OCI-LY7 (cell line): ENCODE measurements at regions not wholly inside any gene's neighbourhood (a gene's known extent, or its start where the extent isn't known, plus 50 kb on each side); places are given as distances from the start of the nearest gene placed in this dataset.
A peak's percentile ranks its signal among the peaks of the same experiment; 100 is the strongest.
"Not testable (repeated sequence)": the region's sequence is repeated elsewhere in the genome, so short reads cannot be mapped to it uniquely, and the experiment has no call there.

ENCODE experiments used
- BruUV-seq: library from RNA; stranded (reverse); fragments of 400-500 nt; replicated peaks from 2 replicates; lab custom pipeline; 2021; lab: Mats Ljungman, UMichigan
- CTCF ChIA-PET: fragments of 300-600 bp; sonication (Branson Sonifier 250); formaldehyde crosslinking; loops from one replicate; lab custom pipeline; 2022; ENCODE audit warnings: antibody characterized with exemption; ENCODE audit not compliant: unreplicated experiment; lab: Charles Lee
- POLR2A ChIA-PET: fragments of 300-600 bp; sonication (Branson Sonifier 250); formaldehyde crosslinking; loops from one replicate; lab custom pipeline; 2022; ENCODE audit warnings: antibody characterized with exemption; lab: Charles Lee
- DNase-seq: peaks from one replicate; pipeline ENCODE4 v3.0.0-alpha.2; 2015; ENCODE audit warnings: low spot score
- H2AFZ ChIP-seq: fragments of 200-600 bp; sonication (generic), shearing (Covaris generic); 2 replicates; pipeline ENCODE4 v1.6.1; 2014; ENCODE audit warnings: mild to moderate bottlenecking, antibody characterized with exemption, low read length, moderate library complexity
- H3K27ac ChIP-seq: fragments of 200-600 bp; sonication (generic); 2 replicates; pipeline ENCODE4 v1.5.1; 2014; ENCODE audit warnings: mixed run types, low read depth, mild to moderate bottlenecking, moderate library complexity, low read length, inconsistent platforms; ENCODE audit not compliant: poor library complexity, severe bottlenecking
- H3K36me3 ChIP-seq: fragments of 200-600 bp; sonication (generic); 2 replicates; pipeline ENCODE4 v1.6.1; 2014; ENCODE audit warnings: mild to moderate bottlenecking, antibody characterized with exemption, low read length, moderate library complexity, mixed read lengths; ENCODE audit not compliant: insufficient read depth
- H3K4me1 ChIP-seq: fragments of 200-600 bp; sonication (generic); 2 replicates; pipeline ENCODE4 v1.5.1; 2014; ENCODE audit warnings: mild to moderate bottlenecking, low read length; ENCODE audit not compliant: insufficient read depth, poor library complexity, severe bottlenecking
- H3K4me2 ChIP-seq: fragments of 200-600 bp; sonication (generic); 2 replicates; pipeline ENCODE4 v1.6.1; 2014; ENCODE audit warnings: mild to moderate bottlenecking, low read length
- H3K4me3 ChIP-seq: fragments of 200-600 bp; sonication (generic); 2 replicates; pipeline ENCODE4 v1.5.1; 2014; ENCODE audit warnings: mild to moderate bottlenecking, low read depth, low read length; ENCODE audit not compliant: poor library complexity, severe bottlenecking
- H3K79me2 ChIP-seq: fragments of 200-600 bp; sonication (generic); 2 replicates; pipeline ENCODE4 v1.6.1; 2016; ENCODE audit warnings: low read depth, mild to moderate bottlenecking, low read length, moderate library complexity, mixed read lengths; ENCODE audit not compliant: insufficient read depth
- H3K9me2 ChIP-seq: fragments of 200-600 bp; sonication (generic); 2 replicates; pipeline ENCODE4 v1.6.1; 2016; ENCODE audit warnings: mild to moderate bottlenecking, low read length, mixed read lengths; ENCODE audit not compliant: insufficient read depth
- H3K9me3 ChIP-seq: fragments of 200-600 bp; sonication (generic); 2 replicates; pipeline ENCODE4 v1.6.1; 2014; ENCODE audit warnings: mild to moderate bottlenecking, mixed run types, low read length, mixed read lengths
- H4K20me1 ChIP-seq: fragments of 200-600 bp; sonication (generic); 2 replicates; pipeline ENCODE4 v1.6.1; 2014; ENCODE audit warnings: mild to moderate bottlenecking, antibody characterized with exemption, low read length, moderate library complexity, mixed read lengths; ENCODE audit not compliant: insufficient read depth
- EZH2phosphoT487 ChIP-seq: fragments of 200-600 bp; sonication (generic); IDR thresholded peaks from 2 replicates; pipeline ENCODE4 v1.6.1; 2018; ENCODE audit warnings: low read depth, borderline replicate concordance, mild to moderate bottlenecking, mixed run types, antibody characterized with exemption, low read length, moderate library complexity, mixed read lengths
- intact Hi-C: fragments of 100-400 bp; cut with micrococcal nuclease; formaldehyde crosslinking; loops from one replicate; pipeline ENCODE4 v1.10.0; 2022; ENCODE audit not compliant: unreplicated experiment
- TF ChIP-seq, protein P1 (sequence below): fragments of 200-600 bp; sonication (generic); conservative IDR thresholded peaks from 2 replicates; pipeline ENCODE4 v1.5.1; 2014; ENCODE audit warnings: mild to moderate bottlenecking, antibody characterized with exemption, low read length, moderate library complexity, mixed read lengths

DNA sequence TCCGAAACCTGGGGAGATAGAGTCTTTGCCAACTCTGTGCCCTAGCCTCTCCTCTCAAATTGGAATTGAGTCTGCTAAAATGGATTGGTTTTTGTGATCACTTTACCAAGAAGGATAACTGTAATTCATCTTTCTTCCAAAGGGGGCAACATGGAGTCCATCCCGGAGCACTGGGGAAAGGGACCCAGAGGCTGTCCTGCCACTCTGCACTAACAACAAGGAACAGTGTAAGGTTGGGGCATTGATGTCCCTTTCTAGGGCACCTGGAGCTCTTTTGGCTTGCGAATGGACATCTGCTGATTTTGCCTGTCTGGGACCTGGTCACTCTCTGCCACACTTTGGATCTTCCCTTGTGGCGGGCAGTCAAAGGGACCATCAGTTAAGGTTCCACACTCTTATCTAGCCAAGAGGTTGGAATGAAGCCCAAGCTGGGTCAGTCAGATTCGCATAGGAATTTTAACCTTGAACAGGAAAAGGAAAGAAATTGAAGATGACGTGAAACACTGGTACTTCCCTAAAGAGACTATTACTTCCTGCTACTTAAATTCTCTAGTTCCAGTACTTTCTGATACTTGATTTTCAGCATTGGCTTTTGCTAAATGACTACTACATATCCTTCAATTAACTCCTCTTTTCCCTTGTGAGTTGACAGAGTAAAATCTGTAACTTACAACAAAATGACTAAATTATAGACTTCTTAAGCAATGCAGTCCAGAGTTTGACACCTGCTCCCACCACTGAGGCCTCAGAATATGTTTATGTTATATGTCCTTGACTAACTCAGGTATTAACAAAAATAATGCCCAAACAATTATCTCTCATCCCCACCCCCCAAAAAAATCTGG, 64.7 kb upstream of the KLF7 start:
- TF ChIP-seq, protein P1, sequence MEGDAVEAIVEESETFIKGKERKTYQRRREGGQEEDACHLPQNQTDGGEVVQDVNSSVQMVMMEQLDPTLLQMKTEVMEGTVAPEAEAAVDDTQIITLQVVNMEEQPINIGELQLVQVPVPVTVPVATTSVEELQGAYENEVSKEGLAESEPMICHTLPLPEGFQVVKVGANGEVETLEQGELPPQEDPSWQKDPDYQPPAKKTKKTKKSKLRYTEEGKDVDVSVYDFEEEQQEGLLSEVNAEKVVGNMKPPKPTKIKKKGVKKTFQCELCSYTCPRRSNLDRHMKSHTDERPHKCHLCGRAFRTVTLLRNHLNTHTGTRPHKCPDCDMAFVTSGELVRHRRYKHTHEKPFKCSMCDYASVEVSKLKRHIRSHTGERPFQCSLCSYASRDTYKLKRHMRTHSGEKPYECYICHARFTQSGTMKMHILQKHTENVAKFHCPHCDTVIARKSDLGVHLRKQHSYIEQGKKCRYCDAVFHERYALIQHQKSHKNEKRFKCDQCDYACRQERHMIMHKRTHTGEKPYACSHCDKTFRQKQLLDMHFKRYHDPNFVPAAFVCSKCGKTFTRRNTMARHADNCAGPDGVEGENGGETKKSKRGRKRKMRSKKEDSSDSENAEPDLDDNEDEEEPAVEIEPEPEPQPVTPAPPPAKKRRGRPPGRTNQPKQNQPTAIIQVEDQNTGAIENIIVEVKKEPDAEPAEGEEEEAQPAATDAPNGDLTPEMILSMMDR, result peak; percentile 74
- TF ChIP-seq EZH2phosphoT487, result no peak
- ChIA-PET POLR2A (no interaction called here), CTCF (no interaction called here)
- H3K4me2 ChIP-seq, result no peak overlapping the region
- H3K79me2 ChIP-seq, result no peaks in the 10 kb centered on the region
- DNase-seq, result peak; percentile 27
- BruUV-seq, result no TSS peak
- no peaks in the 10 kb centered on the region for H3K9me2 ChIP-seq
- H3K27ac ChIP-seq, result no peak overlapping the region
- no peak overlapping the region for H2AFZ ChIP-seq
- no peaks in the 10 kb centered on the region for H3K4me1 ChIP-seq
- no peaks in the 10 kb centered on the region for H3K36me3 ChIP-seq
- H3K9me3 ChIP-seq, result no peaks in the 10 kb centered on the region
- intact Hi-C loops, result no loop called here
- no peak overlapping the region for H3K4me3 ChIP-seq
- no peaks in the 10 kb centered on the region for H4K20me1 ChIP-seq

DNA sequence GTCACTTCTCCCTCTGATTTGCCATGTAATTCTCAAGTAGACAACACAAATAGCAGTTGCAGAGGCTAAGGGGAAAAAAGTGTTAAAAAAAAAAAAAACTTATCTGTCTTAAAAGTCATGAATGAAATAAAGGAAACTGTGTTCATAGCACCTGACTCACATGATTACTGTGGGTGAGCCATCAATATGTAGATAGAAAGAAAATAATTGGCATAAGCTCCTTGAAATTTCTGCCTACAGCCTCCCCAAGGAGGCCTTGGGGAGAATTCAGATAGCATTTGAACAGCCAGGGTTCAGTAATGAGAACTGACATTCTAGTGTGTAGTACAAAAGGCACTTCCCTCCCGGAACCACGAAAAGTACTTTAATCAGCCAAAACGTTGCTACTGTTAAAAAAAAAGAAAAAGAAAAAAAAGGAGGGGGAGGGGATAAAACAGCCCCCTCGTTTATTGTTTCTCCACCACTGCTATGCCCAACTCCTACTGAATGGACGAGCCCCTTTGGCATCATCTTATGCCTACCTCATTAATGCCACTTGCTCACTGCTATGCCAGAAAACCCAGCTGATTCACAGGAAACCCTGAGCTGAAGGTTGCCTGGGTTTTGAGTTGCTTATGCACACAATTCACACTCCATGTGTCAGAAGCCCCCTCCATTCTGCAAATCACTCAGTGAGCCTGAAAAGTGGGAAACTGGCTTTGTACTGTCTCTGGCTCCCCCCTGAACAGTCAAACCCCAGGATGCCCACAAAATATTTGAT, 65.5 kb upstream of the KLF7 start:
- DNase-seq, result no peak
- intact Hi-C loops, result no loop called here
- Histone ChIP-seq H4K20me1 (no peaks in the 10 kb centered on the region), H3K4me2 (no peak overlapping the region), H3K9me2 (no peaks in the 10 kb centered on the region), H3K4me3 (no peak overlapping the region), H3K79me2 (no peaks in the 10 kb centered on the region), H3K27ac (no peak overlapping the region), H2AFZ (no peak overlapping the region), H3K9me3 (no peaks in the 10 kb centered on the region), H3K4me1 (no peaks in the 10 kb centered on the region), H3K36me3 (no peaks in the 10 kb centered on the region)
- TF ChIP-seq, protein P1, result no peak
- BruUV-seq, result no TSS peak
- ChIA-PET CTCF (no interaction called here), POLR2A (no interaction called here)

DNA sequence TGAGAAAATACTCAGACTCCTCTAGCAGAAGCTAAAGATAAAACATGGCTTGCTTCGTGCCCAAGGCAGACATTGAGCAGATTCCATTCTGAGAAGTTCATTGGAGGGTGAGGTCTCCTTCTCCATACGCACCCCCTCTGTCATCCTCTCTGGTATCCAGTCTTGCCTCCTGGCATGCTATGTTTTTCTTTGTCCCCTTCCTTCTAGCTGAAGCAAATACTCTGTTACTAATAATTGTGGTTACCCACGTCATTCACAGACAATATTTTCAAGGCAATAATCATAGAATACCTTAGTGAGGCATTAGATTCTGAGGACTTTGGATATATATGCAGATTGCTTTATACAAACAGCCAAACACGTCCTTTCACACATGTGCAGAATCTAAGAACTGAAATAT, 66.2 kb upstream of the KLF7 start:
- no peak for TF ChIP-seq EZH2phosphoT487
- TF ChIP-seq, protein P1, result no peak
- no peak for DNase-seq
- Histone ChIP-seq H3K79me2 (no peaks in the 10 kb centered on the region), H3K9me3 (no peaks in the 10 kb centered on the region), H3K4me1 (no peaks in the 10 kb centered on the region), H2AFZ (no peak overlapping the region), H3K36me3 (no peaks in the 10 kb centered on the region), H4K20me1 (no peaks in the 10 kb centered on the region), H3K9me2 (no peaks in the 10 kb centered on the region), H3K27ac (no peak overlapping the region), H3K4me2 (no peak overlapping the region), H3K4me3 (no peak overlapping the region)
- BruUV-seq, result no TSS peak
- ChIA-PET CTCF (no interaction called here), POLR2A (no interaction called here)
- intact Hi-C loops, result no loop called here

DNA sequence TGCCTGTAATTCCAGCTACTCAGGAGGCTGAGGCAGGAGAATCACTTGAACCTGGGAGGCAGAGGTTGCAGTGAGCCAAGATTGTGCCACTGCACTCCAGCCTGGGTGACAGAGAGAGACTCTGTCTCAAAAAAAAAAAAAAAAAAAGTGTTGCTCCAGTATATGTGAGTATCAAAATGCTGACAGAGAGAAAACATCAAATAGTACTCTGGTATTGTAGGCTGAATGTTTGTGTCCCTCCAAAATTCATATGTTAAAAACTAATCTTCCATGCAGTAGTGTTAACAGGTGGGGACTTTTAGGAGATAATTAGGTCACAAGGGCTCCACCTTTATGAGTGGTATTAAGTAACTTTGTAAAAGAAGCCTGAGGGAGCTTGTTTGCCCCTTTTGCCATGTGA, 67.4 kb upstream of the KLF7 start:
- H3K4me2 ChIP-seq, H3K4me3 ChIP-seq, CTCF ChIA-PET, intact Hi-C loops, H3K27ac ChIP-seq, H2AFZ ChIP-seq, DNase-seq, H3K36me3 ChIP-seq, H3K79me2 ChIP-seq, H4K20me1 ChIP-seq, H3K9me2 ChIP-seq, H3K4me1 ChIP-seq, H3K9me3 ChIP-seq, BruUV-seq: not testable (repeated sequence)
- POLR2A ChIA-PET, result interaction anchor here (0.6 kb wide), 1 partner anchor 846 kb away, joined by 3 read pairs; no protein-coding TSS in a partner anchor
